ENCODE measurements at regions not wholly inside any gene's neighbourhood (a gene's known extent, or its start where the extent isn't known, plus 50 kb on each side); places are given as distances from the start of the nearest gene placed in this dataset.

DNA sequence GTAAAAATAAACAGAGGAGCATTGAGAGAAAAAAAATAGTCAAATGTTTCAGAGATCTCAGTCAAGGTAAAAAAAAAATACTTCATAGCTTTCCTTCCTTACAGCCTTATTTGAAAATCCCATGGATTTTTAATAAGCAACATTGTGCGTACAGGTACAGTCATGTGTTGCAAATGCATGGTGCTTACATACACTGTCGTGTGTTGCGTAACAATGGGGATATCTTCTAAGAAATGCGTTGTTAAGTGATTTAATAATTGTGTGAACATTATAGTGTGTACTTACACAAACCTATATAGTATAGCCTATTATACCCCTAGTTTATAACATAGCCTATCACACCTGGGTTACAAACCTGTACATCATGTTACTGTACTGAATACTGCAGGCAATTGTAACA, 172.0 kb downstream of the UGT8 start:
- H3K9ac ChIP-seq (ENCODE audit: low read length in 3 of 3), result no peak overlapping the region
- H3K36me3 ChIP-seq (ENCODE audit: control insufficient read depth in 2 of 3, insufficient read depth in 3 of 3, low read length in 3 of 3), result no peaks in the 10 kb centered on the region
- DNase-seq (no peak), FAIRE-seq (no peak)
- TF ChIP-seq CTCF (IDR thresholded peaks at IDR 0.05; ENCODE audit: borderline replicate concordance, extremely low read depth, insufficient read depth), result no peak
- no peaks in the 10 kb centered on the region for H3K9me3 ChIP-seq (ENCODE audit: control insufficient read depth in 2 of 3, insufficient read depth in 1 of 3, low read length in 3 of 3)
- no peak overlapping the region for H3K4me3 ChIP-seq (ENCODE audit: low read length in 3 of 3)
- H3K27me3 ChIP-seq (ENCODE audit: control insufficient read depth, insufficient read depth, low read length), result no peaks in the 10 kb centered on the region
- no peak overlapping the region for H3K27ac ChIP-seq (ENCODE audit: low read depth in 2 of 2, low read length in 2 of 2)
- intact Hi-C loops (cut with DNase I), result no loop called here
- H3K4me1 ChIP-seq (ENCODE audit: control insufficient read depth in 2 of 3, insufficient read depth in 2 of 3, low read depth in 1 of 3, low read length in 3 of 3), result no peaks in the 10 kb centered on the region

- H3K27ac ChIP-seq (ENCODE audit: low read depth in 2 of 2, low read length in 2 of 2), result no peak overlapping the region
- no peaks in the 10 kb centered on the region for H3K36me3 ChIP-seq (ENCODE audit: control insufficient read depth in 2 of 3, insufficient read depth in 3 of 3, low read length in 3 of 3)
- no peak for FAIRE-seq
These were observed 174.7 kb downstream of the UGT8 start for GRCh38 chr4:114773339-114773738.

More at GRCh38 chr4:114773339-114773738, 174.7 kb downstream of the UGT8 start:
- intact Hi-C loops (cut with DNase I), result no loop called here
- H3K4me1 ChIP-seq (ENCODE audit: control insufficient read depth in 2 of 3, insufficient read depth in 2 of 3, low read depth in 1 of 3, low read length in 3 of 3), result no peaks in the 10 kb centered on the region
- no peaks in the 10 kb centered on the region for H3K27me3 ChIP-seq (ENCODE audit: control insufficient read depth, insufficient read depth, low read length)
- no peak for TF ChIP-seq CTCF (IDR thresholded peaks at IDR 0.05; ENCODE audit: borderline replicate concordance, extremely low read depth, insufficient read depth)
- no peak overlapping the region for H3K9ac ChIP-seq (ENCODE audit: low read length in 3 of 3)
- no peaks in the 10 kb centered on the region for H3K9me3 ChIP-seq (ENCODE audit: control insufficient read depth in 2 of 3, insufficient read depth in 1 of 3, low read length in 3 of 3)
- DNase-seq, result no peak
- no peak overlapping the region for H3K4me3 ChIP-seq (ENCODE audit: low read length in 3 of 3)
